Panc1 (cell line): ENCODE measurements at regions not wholly inside any gene's neighbourhood (a gene's known extent, or its start where the extent isn't known, plus 50 kb on each side); places are given as distances from the start of the nearest gene placed in this dataset.

ENCODE experiments used
- ATAC-seq: fragments of 200-7000 bp; cut with Tn5 transposase; 2 replicates; pipeline ENCODE4 v1.9.1; 2020; ENCODE audit warnings: mild to moderate bottlenecking, moderate library complexity
- BruUV-seq: library from RNA; stranded (reverse); fragments of 400-500 nt; replicated peaks from 2 replicates; lab custom pipeline; 2021; lab: Mats Ljungman, UMichigan
- CTCF ChIA-PET: fragments of 300-600 bp; sonication (Branson Sonifier 250); formaldehyde crosslinking; loops from one replicate; lab custom pipeline; 2022; ENCODE audit warnings: antibody characterized with exemption; lab: Charles Lee
- POLR2A ChIA-PET: fragments of 300-600 bp; sonication (Branson Sonifier 250); formaldehyde crosslinking; loops from one replicate; lab custom pipeline; 2022; ENCODE audit warnings: antibody characterized with exemption; lab: Charles Lee
- DNase-seq: peaks from one replicate; pipeline ENCODE4 v3.0.0-alpha.2; 2010; ENCODE audit warnings: low read depth, low spot score
- H3K27ac ChIP-seq: 2 replicates; pipeline ENCODE4 v1.5.1; 2011; ENCODE audit warnings: mild to moderate bottlenecking, low read length, inconsistent platforms
- H3K27me3 ChIP-seq: fragments of 200-500 bp; sonication (Bioruptor generic); 2 replicates; pipeline ENCODE4 v1.6.0; 2014; ENCODE audit warnings: low read length, inconsistent platforms; ENCODE audit not compliant: control insufficient read depth, insufficient read depth
- H3K36me3 ChIP-seq: fragments of 200-500 bp; sonication (Bioruptor generic); 2 replicates; pipeline ENCODE4 v1.5.1; 2014; ENCODE audit warnings: inconsistent platforms, mild to moderate bottlenecking, low read length, moderate library complexity; ENCODE audit not compliant: control insufficient read depth, insufficient read depth
- H3K4me1 ChIP-seq: 2 replicates; pipeline ENCODE4 v1.5.1; 2011; ENCODE audit warnings: inconsistent platforms, mild to moderate bottlenecking, low read length, moderate library complexity; ENCODE audit not compliant: control insufficient read depth, insufficient read depth
- H3K4me3 ChIP-seq, 2 experiments: 2 replicates each; pipeline ENCODE4 v1.5.1; 2011 to 2012; ENCODE audit warnings: low read depth in 2 of 2, low read length in 2 of 2, mild to moderate bottlenecking in 2 of 2, inconsistent platforms in 1 of 2, moderate library complexity in 1 of 2
- H3K9me3 ChIP-seq: fragments of 200-500 bp; sonication (Bioruptor generic); 2 replicates; pipeline ENCODE4 v1.5.1; 2014; ENCODE audit warnings: low read depth, mild to moderate bottlenecking, inconsistent platforms, low read length, moderate library complexity; ENCODE audit not compliant: control insufficient read depth, insufficient read depth
- CTCF ChIP-seq: fragments of 450-650 bp; IDR thresholded peaks from 2 replicates; pipeline ENCODE4 v1.5.1; 2017; ENCODE audit warnings: mild to moderate bottlenecking
- POLR2AphosphoS5 ChIP-seq: IDR thresholded peaks from 2 replicates; pipeline ENCODE4 v1.6.1; 2012; ENCODE audit warnings: mild to moderate bottlenecking, low read depth, low read length, moderate library complexity
- REST ChIP-seq, 2 experiments: IDR thresholded peaks; 2 replicates each; pipeline ENCODE4 v1.6.1; 2011 to 2012; ENCODE audit warnings: low read depth in 2 of 2, control low read depth in 1 of 2, low read length in 1 of 2, mild to moderate bottlenecking in 1 of 2, moderate library complexity in 1 of 2; ENCODE audit not compliant: insufficient read depth in 1 of 2
- SIN3A ChIP-seq: IDR thresholded peaks from 2 replicates; pipeline ENCODE4 v1.6.1; 2012; ENCODE audit warnings: low read depth, mild to moderate bottlenecking, low read length, moderate library complexity, borderline replicate concordance; ENCODE audit not compliant: insufficient read depth
- TCF7L2 ChIP-seq: IDR thresholded peaks from 2 replicates; pipeline ENCODE4 v1.6.1; 2011; ENCODE audit warnings: mild to moderate bottlenecking, low read depth, low read length, inconsistent platforms
- in situ Hi-C: cut with HindIII; loops from 2 replicates; pipeline ENCODE4 v1.10.0; 2016; ENCODE audit warnings: low sequenced_read_pairs, low pct_unique_long_range_greater_than_20kb
- intact Hi-C: fragments of 100-400 bp; cut with micrococcal nuclease; formaldehyde crosslinking; loops from one replicate; pipeline ENCODE4 v1.10.0; 2022; ENCODE audit not compliant: unreplicated experiment

GRCh38 chr5:2330325-2331130 lies 420.9 kb downstream of the IRX2 start:
- intact Hi-C loops (no loop called here), in situ Hi-C loops (no loop called here)
- no peak for DNase-seq
- no peak overlapping the region for H3K4me3 ChIP-seq
- H3K4me1 ChIP-seq = no peaks in the 10 kb centered on the region
- H3K27ac ChIP-seq = no peak overlapping the region
- no peaks in the 10 kb centered on the region for H3K9me3 ChIP-seq
- no peaks in the 10 kb centered on the region for H3K27me3 ChIP-seq
- ChIA-PET POLR2A (no interaction called here), CTCF (no interaction called here)
- H3K36me3 ChIP-seq = no peaks in the 10 kb centered on the region
- ATAC-seq = no peak
- no TSS peak for BruUV-seq
- no peak for TF ChIP-seq REST (IDR thresholded peaks at IDR 0.05; ENCODE audit: insufficient read depth in 1 of 2, low read depth in 2 of 2, low read length in 1 of 2)
- no peak for TF ChIP-seq TCF7L2
- TF ChIP-seq CTCF = no peak

- intact Hi-C loops (no loop called here), in situ Hi-C loops (no loop called here)
- TF ChIP-seq TCF7L2 = no peak
- no peak for TF ChIP-seq CTCF
- TF ChIP-seq POLR2AphosphoS5 = no peak
- no peak for TF ChIP-seq SIN3A
- no peak for TF ChIP-seq REST (IDR thresholded peaks at IDR 0.05; ENCODE audit: insufficient read depth in 1 of 2, low read depth in 2 of 2, low read length in 1 of 2)
- Histone ChIP-seq H3K36me3 (no peaks in the 10 kb centered on the region), H3K9me3 (no peaks in the 10 kb centered on the region), H3K27me3 (no peaks in the 10 kb centered on the region), H3K4me1 (no peaks in the 10 kb centered on the region), H3K4me3 (no peak overlapping the region), H3K27ac (no peak overlapping the region)
- BruUV-seq = no TSS peak
- ChIA-PET CTCF (no interaction called here), POLR2A (interaction anchor here (0.6 kb wide), 1 partner anchor 15 kb away, joined by 4 read pairs; no protein-coding TSS in a partner anchor)
- no peak for ATAC-seq
- no peak for DNase-seq
Measured at GRCh38 chr5:2329741-2330140, 421.7 kb downstream of the IRX2 start.
